ENCODE measurements at regions not wholly inside any gene's neighbourhood (a gene's known extent, or its start where the extent isn't known, plus 50 kb on each side); places are given as distances from the start of the nearest gene placed in this dataset.

DNA sequence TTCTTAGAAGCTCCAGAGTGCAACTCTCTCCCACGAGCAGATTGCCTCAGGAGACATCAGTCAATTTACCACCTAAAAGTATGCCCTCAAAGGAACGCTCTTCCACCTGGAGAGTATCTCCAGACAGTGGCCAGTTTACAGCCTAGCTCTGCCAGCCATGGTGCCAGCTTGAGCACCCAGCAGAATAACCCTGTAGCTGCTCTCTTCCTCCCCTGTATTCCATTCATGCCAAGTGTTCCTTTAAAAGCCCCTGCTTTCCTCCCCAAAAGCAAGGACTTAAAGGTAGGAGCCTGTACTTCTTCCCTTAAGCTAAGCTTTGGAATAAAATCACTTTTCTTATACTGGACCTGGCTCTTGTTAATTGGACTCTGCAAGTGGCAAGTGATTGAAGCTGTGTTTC is 245.4 kb upstream of the TMEM132C start:
- TF ChIP-seq GATA3 (IDR thresholded peaks at IDR 0.05; ENCODE audit: low read depth, low read length) (no peak), GATA2 (IDR thresholded peaks at IDR 0.05; ENCODE audit: low read depth, low read length) (no peak)

All from SH-SY5Y (cell line).